Muscle layer of duodenum (tissue), 2 donors: ENCODE measurements at regions not wholly inside any gene's neighbourhood (a gene's known extent, or its start where the extent isn't known, plus 50 kb on each side); places are given as distances from the start of the nearest gene placed in this dataset.
"Not testable (repeated sequence)": the region's sequence is repeated elsewhere in the genome, so short reads cannot be mapped to it uniquely, and the experiment has no call there.

Experiments used
- H3K27ac ChIP-seq: one replicate; pipeline ENCODE4 v1.7.0; 2013; ENCODE audit warnings: mild to moderate bottlenecking, low read length
- H3K27me3 ChIP-seq: one replicate; pipeline ENCODE4 v1.7.0; 2013; ENCODE audit warnings: low read depth, mild to moderate bottlenecking, control low read depth, low read length
- H3K36me3 ChIP-seq, 2 donors: one replicate each; pipeline ENCODE4 v1.7.0; 2013; ENCODE audit warnings: low read length in 2 of 2, control low read depth in 1 of 2, mild to moderate bottlenecking in 1 of 2; ENCODE audit not compliant: insufficient read depth in 2 of 2, control insufficient read depth in 1 of 2
- H3K4me1 ChIP-seq, 2 donors: one replicate each; pipeline ENCODE4 v1.7.0; 2013; ENCODE audit warnings: low read length in 2 of 2, mild to moderate bottlenecking in 2 of 2, control low read depth in 1 of 2, moderate library complexity in 1 of 2; ENCODE audit not compliant: insufficient read depth in 2 of 2, control insufficient read depth in 1 of 2
- H3K4me3 ChIP-seq, 2 donors: one replicate each; pipeline ENCODE4 v1.7.0; 2013; ENCODE audit warnings: low read length in 2 of 2, low read depth in 1 of 2, mild to moderate bottlenecking in 1 of 2
- H3K9me3 ChIP-seq, 2 donors: one replicate each; pipeline ENCODE4 v1.7.0; 2013; ENCODE audit warnings: low read length in 2 of 2, control low read depth in 1 of 2, mild to moderate bottlenecking in 1 of 2; ENCODE audit not compliant: control insufficient read depth in 1 of 2
- donor health status: healthy.

- H3K27ac ChIP-seq = no peak overlapping the region
- no peaks in the 10 kb centered on the region for H3K27me3 ChIP-seq
- H3K4me3 ChIP-seq = no peak overlapping the region
Observed at GRCh38 chr2:3105814-3106569, 271.6 kb downstream of the EIPR1 start.

GRCh38 chr2:3104958-3105813 is 272.4 kb downstream of the EIPR1 start:
- H3K4me1 ChIP-seq, H3K9me3 ChIP-seq, H3K4me3 ChIP-seq, H3K27me3 ChIP-seq, H3K27ac ChIP-seq, H3K36me3 ChIP-seq: not testable (repeated sequence)

More at GRCh38 chr2:3105814-3106569, 271.6 kb downstream of the EIPR1 start:
- Histone ChIP-seq H3K36me3 (no peaks in the 10 kb centered on the region), H3K9me3 (no peaks in the 10 kb centered on the region), H3K4me1 (no peaks in the 10 kb centered on the region)

DNA sequence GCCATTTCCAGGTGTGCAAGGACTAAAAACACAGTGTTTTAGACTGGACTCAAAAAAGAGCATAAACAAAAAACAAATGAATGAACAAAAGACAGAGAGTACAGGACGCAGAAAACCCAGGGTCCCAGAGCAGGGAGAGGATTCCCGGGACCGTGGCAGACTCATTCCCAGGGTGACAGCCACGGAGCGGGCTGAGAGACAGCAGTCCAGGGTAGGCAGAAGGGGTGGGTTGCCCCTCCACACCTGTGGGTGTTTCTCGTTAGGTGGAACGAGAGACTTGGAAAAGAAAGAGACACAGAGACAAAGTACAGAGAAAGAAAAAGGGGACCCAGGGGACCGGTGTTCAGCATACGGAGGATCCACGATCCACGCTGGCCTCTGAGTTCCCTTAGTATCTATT is 273.4 kb downstream of the EIPR1 start:
- H3K4me3 ChIP-seq = no peak overlapping the region
- H3K27me3 ChIP-seq = no peaks in the 10 kb centered on the region
- no peaks in the 10 kb centered on the region for H3K36me3 ChIP-seq
- H3K9me3 ChIP-seq = no peaks in the 10 kb centered on the region
- H3K4me1 ChIP-seq = no peaks in the 10 kb centered on the region
- H3K27ac ChIP-seq = no peak overlapping the region

DNA sequence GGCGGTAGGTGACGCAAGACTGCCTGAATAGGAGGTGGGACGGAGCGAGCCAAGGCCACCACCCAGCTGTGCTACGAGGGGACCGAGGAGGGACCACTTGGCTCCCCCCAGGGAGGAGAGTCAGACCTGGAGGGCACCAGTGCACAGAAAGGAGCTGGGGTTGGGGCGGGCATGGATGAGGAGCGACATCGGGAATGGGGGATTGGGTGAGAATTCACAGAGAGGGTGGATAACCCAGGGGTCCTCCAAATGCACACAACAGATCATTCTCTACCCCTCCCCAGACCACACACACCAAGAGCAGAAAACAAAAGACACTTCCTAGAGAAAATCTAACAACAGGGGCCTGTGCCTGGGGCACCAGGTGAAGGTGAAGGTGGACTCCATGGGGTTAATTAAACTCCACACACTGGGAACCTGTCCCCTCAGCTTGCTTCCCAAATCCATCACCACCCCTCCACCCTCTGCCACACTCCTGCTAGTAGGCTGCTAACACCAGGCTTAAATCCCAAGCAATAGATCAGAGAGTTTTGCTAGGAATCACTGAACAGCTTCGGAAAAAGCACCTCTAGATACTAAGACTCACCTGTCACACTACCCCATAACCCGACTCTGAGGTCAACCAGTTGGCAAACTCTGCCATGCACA is 274.6 kb downstream of the EIPR1 start:
- H3K4me3 ChIP-seq = no peak overlapping the region
- H3K4me1 ChIP-seq = no peaks in the 10 kb centered on the region
- H3K27ac ChIP-seq = no peak overlapping the region
- H3K9me3 ChIP-seq = no peaks in the 10 kb centered on the region
- no peaks in the 10 kb centered on the region for H3K36me3 ChIP-seq
- H3K27me3 ChIP-seq = no peaks in the 10 kb centered on the region

DNA sequence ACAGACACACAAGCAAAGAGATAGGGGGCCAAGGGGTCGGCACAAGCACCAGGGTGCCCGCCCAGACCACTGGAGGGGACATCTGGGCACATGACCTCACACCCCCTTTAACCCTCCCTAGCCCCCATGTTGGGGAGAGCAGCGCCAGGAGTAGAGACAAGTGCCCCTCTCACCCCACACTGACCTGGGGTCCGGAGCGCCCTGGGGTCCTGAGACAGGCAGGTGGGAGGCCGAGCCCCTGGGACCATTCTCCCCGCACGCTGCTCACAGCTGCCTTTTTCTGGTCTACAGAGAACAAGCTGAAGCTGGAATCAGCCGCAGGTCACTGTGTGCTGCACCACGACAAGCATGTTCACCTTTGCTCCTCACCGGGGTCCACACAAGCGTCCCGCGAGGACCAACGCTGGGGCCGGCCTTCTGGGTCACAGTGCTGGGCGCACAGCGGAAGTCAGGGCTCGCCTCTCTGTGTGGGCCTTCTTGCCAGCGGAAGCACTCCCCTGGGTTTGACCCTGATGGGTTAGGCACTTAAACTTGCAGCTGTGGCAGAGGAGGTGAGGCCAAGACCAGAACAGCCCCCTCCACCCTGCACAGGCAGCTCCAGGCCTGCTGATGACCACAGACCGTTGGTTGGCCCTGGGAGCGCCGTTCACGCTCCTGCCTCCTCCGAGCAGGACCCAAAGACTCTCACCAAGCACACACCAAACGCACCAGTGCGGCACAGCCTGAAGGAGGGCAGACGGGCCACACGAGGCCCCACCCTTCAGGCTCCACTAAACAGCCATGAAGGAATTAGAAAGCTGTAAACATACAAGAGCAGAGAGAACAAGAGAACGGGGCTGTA is 275.3 kb downstream of the EIPR1 start:
- H3K36me3 ChIP-seq = no peaks in the 10 kb centered on the region
- no peaks in the 10 kb centered on the region for H3K27me3 ChIP-seq

DNA sequence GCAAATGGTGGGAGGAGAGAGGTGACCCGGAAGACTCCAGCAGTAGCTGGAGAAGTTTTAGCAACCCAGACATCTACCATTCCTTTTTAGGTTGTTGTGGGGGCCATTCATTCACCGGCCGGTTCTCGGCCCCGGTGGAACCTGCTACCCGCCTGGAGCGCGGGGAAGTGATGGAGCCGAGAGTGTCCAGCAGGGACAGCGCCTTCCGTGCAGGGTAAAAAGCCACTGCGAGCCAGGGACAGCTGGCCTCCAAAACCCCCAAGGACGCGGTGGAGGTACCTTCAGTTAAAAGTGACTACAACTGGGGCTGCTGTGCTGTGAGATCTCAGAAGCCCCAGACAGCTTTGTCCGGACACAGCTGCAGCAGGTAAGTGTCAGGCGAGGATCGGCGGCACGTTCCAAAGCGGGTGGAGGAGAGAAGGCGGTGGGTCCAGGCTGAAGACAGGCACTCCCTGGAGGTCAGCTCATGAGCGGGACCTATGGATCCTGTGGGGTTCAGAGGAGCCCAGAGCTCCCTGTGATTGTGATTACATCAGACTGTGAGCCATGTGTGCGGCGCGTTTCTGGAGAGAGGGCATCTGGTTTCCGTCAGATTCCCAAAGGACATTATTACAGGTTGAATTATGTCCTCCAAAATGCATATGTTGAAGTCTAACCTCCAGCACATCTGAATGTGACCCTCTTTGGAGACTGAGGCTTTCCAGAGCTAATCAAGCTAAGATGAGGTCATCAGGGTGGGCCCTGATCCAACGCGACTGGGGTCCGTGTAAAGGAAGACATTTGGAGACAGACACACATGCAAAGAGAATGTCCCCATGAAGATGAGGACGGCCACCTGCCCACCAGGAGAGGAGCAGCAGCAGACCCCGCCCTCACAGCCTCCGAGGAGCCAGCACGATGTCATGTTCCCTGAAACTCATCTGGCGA is 276.3 kb downstream of the EIPR1 start:
- H3K36me3 ChIP-seq = no peaks in the 10 kb centered on the region
- no peak overlapping the region for H3K27ac ChIP-seq
- no peaks in the 10 kb centered on the region for H3K27me3 ChIP-seq
- H3K4me3 ChIP-seq = no peak overlapping the region
- no peaks in the 10 kb centered on the region for H3K4me1 ChIP-seq
- no peaks in the 10 kb centered on the region for H3K9me3 ChIP-seq

More for the DNA sequence above, 275.3 kb downstream of the EIPR1 start:
- Histone ChIP-seq H3K9me3 (no peaks in the 10 kb centered on the region), H3K4me3 (no peak overlapping the region), H3K27ac (no peak overlapping the region), H3K4me1 (no peaks in the 10 kb centered on the region)

DNA sequence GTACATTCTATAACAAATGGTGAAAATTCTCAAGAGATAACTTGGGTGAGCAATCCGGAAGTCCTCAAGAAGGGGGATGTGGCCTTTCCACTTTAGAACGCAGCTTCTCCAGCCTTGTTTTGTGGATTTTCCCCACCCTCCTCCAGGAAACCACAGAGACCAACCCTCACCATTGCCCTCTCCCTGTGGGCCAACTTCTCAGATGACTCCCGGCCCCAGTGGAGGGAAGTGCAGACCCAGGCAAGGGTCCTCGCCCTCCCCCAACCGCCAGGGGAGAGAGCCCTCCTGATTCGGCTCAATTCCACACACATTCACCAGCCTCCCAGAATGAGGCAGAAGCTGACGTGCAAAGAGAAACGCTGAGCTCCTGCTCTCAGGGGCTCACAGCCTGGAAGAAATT is 277.2 kb downstream of the EIPR1 start:
- Histone ChIP-seq H3K9me3 (no peaks in the 10 kb centered on the region), H3K27ac (no peak overlapping the region), H3K4me3 (no peak overlapping the region), H3K4me1 (no peaks in the 10 kb centered on the region), H3K36me3 (no peaks in the 10 kb centered on the region), H3K27me3 (no peaks in the 10 kb centered on the region)

GRCh38 chr2:3099860-3100234 is 277.8 kb downstream of the EIPR1 start:
- Histone ChIP-seq H3K36me3 (no peaks in the 10 kb centered on the region), H3K4me3 (no peak overlapping the region), H3K4me1 (no peaks in the 10 kb centered on the region), H3K27me3 (no peaks in the 10 kb centered on the region), H3K27ac (no peak overlapping the region), H3K9me3 (no peaks in the 10 kb centered on the region)

- Histone ChIP-seq H3K27me3 (no peaks in the 10 kb centered on the region), H3K36me3 (no peaks in the 10 kb centered on the region), H3K4me1 (no peaks in the 10 kb centered on the region), H3K27ac (no peak overlapping the region), H3K9me3 (no peaks in the 10 kb centered on the region), H3K4me3 (no peak overlapping the region)
Observed at GRCh38 chr2:3099145-3099859, 278.3 kb downstream of the EIPR1 start.

DNA sequence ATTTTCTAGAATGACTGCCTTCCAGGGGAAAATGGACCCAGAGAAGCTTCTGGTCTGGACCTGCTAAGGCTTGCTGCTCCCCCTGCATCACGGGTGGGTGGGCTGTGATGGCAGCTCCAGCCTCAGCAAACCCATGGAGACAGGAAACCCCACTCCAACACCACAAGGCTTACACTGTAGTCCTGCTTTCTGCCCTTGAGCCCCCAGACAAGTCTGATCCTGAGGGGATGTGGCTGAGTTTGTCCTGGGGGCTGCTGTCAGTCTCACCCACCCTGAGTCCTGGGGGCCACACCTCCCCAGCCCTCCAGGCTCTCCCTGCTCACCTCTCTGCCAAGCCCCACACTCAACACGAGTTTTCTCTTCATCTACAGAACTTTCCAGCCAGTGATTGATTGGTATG is 279.4 kb downstream of the EIPR1 start:
- H3K4me1 ChIP-seq = no peaks in the 10 kb centered on the region
- H3K27ac ChIP-seq = no peak overlapping the region
- H3K4me3 ChIP-seq = no peak overlapping the region
- H3K36me3 ChIP-seq = no peaks in the 10 kb centered on the region
- no peaks in the 10 kb centered on the region for H3K27me3 ChIP-seq
- no peaks in the 10 kb centered on the region for H3K9me3 ChIP-seq
